Neural cell (in vitro differentiated cells): ENCODE measurements at regions not wholly inside any gene's neighbourhood (a gene's known extent, or its start where the extent isn't known, plus 50 kb on each side); places are given as distances from the start of the nearest gene placed in this dataset.
"Not testable (repeated sequence)": the region's sequence is repeated elsewhere in the genome, so short reads cannot be mapped to it uniquely, and the experiment has no call there.

Source experiments
- H2AFZ ChIP-seq: fragments of 200-600, 300-800 bp; sonication (generic), shearing (Covaris generic); 2 replicates; pipeline ENCODE4 v1.6.0; 2014; ENCODE audit warnings: low read depth, mild to moderate bottlenecking, antibody characterized with exemption, low read length, moderate library complexity
- H3F3A ChIP-seq: fragments of 200-600 bp; shearing (Covaris generic); 2 replicates; pipeline ENCODE4 v1.6.1; 2016; ENCODE audit warnings: mild to moderate bottlenecking, moderate library complexity, mixed read lengths, antibody characterized with exemption, low read length; ENCODE audit not compliant: insufficient read depth, poor library complexity, severe bottlenecking
- H3K27ac ChIP-seq: fragments of 200-600, 300-800 bp; sonication (generic), shearing (Covaris generic); 2 replicates; pipeline ENCODE4 v1.5.1; 2014; ENCODE audit warnings: mild to moderate bottlenecking, low read length, moderate library complexity
- H3K27me3 ChIP-seq: fragments of 300-800, 200-600 bp; sonication (generic), shearing (Covaris generic); 2 replicates; pipeline ENCODE4 v1.6.0; 2014; ENCODE audit warnings: mild to moderate bottlenecking, low read depth, low read length, moderate library complexity; ENCODE audit not compliant: insufficient read depth
- H3K36me3 ChIP-seq: fragments of 300-800, 200-600 bp; sonication (generic), shearing (Covaris generic); 2 replicates; pipeline ENCODE4 v1.5.1; 2014; ENCODE audit warnings: mild to moderate bottlenecking, antibody characterized with exemption, low read length, moderate library complexity; ENCODE audit not compliant: insufficient read depth
- H3K4me2 ChIP-seq: fragments of 300-800, 200-600 bp; sonication (generic), shearing (Covaris generic); 2 replicates; pipeline ENCODE4 v1.6.0; 2014; ENCODE audit warnings: mild to moderate bottlenecking, low read length
- H3K4me3 ChIP-seq: fragments of 300-800, 200-600 bp; sonication (generic), shearing (Covaris generic); 2 replicates; pipeline ENCODE4 v1.5.1; 2014; ENCODE audit warnings: mild to moderate bottlenecking, low read length, moderate library complexity
- H3K79me2 ChIP-seq: fragments of 200-600 bp; shearing (Covaris generic); replicated peaks from 2 replicates; pipeline ENCODE4 v1.6.0; 2014; ENCODE audit warnings: mild to moderate bottlenecking, low read length, moderate library complexity; ENCODE audit not compliant: insufficient read depth
- H3K9ac ChIP-seq: fragments of 300-800, 200-600 bp; sonication (generic), shearing (Covaris generic); 2 replicates; pipeline ENCODE4 v1.6.1; 2016; ENCODE audit warnings: mild to moderate bottlenecking, low read length, mixed read lengths
- H3K9me2 ChIP-seq: fragments of 200-600 bp; shearing (Covaris generic); 2 replicates; pipeline ENCODE4 v1.6.1; 2016; ENCODE audit warnings: mild to moderate bottlenecking, low read length, mixed read lengths; ENCODE audit not compliant: insufficient read depth
- H3K9me3 ChIP-seq: fragments of 200-600, 300-800 bp; sonication (generic), shearing (Covaris generic); 2 replicates; pipeline ENCODE4 v1.6.1; 2016; ENCODE audit warnings: mild to moderate bottlenecking, mixed run types, low read length, moderate library complexity, mixed read lengths
- H4K20me1 ChIP-seq: fragments of 200-600 bp; shearing (Covaris generic); 2 replicates; pipeline ENCODE4 v1.6.1; 2016; ENCODE audit warnings: mild to moderate bottlenecking, mixed run types; ENCODE audit not compliant: insufficient read depth
- EP300 ChIP-seq: fragments of 450-650 bp; conservative IDR thresholded peaks from 2 replicates; pipeline ENCODE4 v1.6.1; 2014; ENCODE audit warnings: antibody characterized with exemption, mild to moderate bottlenecking, moderate library complexity; ENCODE audit not compliant: poor library complexity, severe bottlenecking
- EZH2 ChIP-seq: fragments of 200-600, 300-800 bp; shearing (Covaris generic), sonication (generic); IDR thresholded peaks from 2 replicates; pipeline ENCODE4 v1.6.1; 2014; ENCODE audit warnings: antibody characterized with exemption, low read length, borderline replicate concordance, mild to moderate bottlenecking; ENCODE audit not compliant: insufficient read depth, poor library complexity, severe bottlenecking
- MXI1 ChIP-seq: fragments of 450-650 bp; conservative IDR thresholded peaks from 2 replicates; pipeline ENCODE4 v1.6.1; 2014; ENCODE audit warnings: antibody characterized with exemption, mild to moderate bottlenecking; ENCODE audit not compliant: poor library complexity, severe bottlenecking
- POLR2AphosphoS5 ChIP-seq: IDR thresholded peaks from 2 replicates; pipeline ENCODE4 v1.6.1; 2012
- RAD21 ChIP-seq: fragments of 450-650 bp; conservative IDR thresholded peaks from 2 replicates; pipeline ENCODE4 v1.6.1; 2014; ENCODE audit warnings: antibody characterized with exemption, mild to moderate bottlenecking, moderate library complexity
- SMC3 ChIP-seq: fragments of 450-650 bp; conservative IDR thresholded peaks from 2 replicates; pipeline ENCODE4 v1.6.1; 2014; ENCODE audit warnings: antibody characterized with exemption, mild to moderate bottlenecking, moderate library complexity; ENCODE audit not compliant: poor library complexity
- TAF1 ChIP-seq: IDR thresholded peaks from 2 replicates; pipeline ENCODE4 v1.6.1; 2012; ENCODE audit warnings: low read depth
- TF ChIP-seq, protein P1 (sequence below): fragments of 450-650 bp; IDR thresholded peaks from 2 replicates; pipeline ENCODE4 v1.5.1; 2014; ENCODE audit warnings: antibody characterized with exemption, mild to moderate bottlenecking, moderate library complexity; ENCODE audit not compliant: poor library complexity, severe bottlenecking
- TF ChIP-seq, protein P2 (sequence below): IDR thresholded peaks from 2 replicates; pipeline ENCODE4 v1.6.1; 2012; ENCODE audit warnings: borderline replicate concordance

DNA sequence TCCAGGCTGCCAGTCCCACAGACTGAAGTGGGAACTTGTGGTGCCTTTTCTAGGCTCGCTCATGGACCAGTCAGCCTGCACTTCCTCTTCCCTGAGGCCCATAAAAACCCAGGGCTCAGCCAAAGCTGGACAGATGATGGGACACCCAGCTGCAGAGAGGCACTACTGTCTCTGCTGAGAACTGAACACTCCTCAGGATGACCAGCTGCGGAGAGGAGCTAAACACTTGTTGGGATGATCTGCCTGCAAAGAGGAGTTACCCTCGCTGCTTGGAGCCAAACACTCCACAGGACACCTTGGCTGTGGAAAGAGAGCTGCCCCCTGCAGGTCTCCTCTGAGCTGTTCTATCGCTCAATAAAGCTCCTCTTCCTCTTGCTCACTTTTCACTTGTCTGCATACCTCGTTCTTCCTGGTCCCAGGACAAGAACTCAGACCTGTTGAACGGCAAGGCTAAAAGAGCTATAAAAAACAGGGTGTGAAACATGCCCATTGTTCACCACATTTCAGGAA lies 465.5 kb downstream of the GUCY1A2 start:
- H3K36me3 ChIP-seq = no peaks in the 10 kb centered on the region
- H3K79me2 ChIP-seq = no peaks in the 10 kb centered on the region
- no peaks in the 10 kb centered on the region for H3F3A ChIP-seq
- H4K20me1 ChIP-seq = no peaks in the 10 kb centered on the region
- no peaks in the 10 kb centered on the region for H3K9me2 ChIP-seq
- no peak overlapping the region for H3K9ac ChIP-seq
- H3K4me2 ChIP-seq = no peak overlapping the region
- TF ChIP-seq EP300 (no peak), MXI1 (no peak), RAD21 (no peak), EZH2 (no peak), POLR2AphosphoS5 (no peak), TAF1 (no peak), SMC3 (no peak)
- no peak overlapping the region for H2AFZ ChIP-seq
- no peak overlapping the region for H3K4me3 ChIP-seq
- H3K27ac ChIP-seq = no peak overlapping the region
- no peaks in the 10 kb centered on the region for H3K27me3 ChIP-seq
- H3K9me3 ChIP-seq = no peaks in the 10 kb centered on the region

DNA sequence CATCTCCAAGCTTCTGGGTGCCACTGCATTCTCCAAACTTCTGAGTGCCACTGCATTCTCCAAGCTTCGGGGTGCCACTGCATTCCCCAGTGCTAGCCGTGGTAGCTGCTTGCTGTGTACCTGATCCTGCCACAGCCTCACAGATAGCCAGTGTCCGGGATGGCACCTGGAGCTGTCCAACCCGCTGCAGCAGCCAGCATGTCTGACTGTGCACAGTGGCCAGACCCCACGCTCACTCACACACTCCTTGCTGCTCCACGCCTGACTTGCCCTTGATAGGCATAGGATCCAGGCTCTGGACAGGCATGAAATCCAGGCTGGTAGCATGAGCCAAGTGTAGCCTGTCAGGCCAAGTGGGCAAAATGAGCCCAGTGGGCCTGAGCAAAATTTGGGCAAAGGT lies 465.0 kb downstream of the GUCY1A2 start:
- no peaks in the 10 kb centered on the region for H3K9me2 ChIP-seq
- TF ChIP-seq RAD21 (no peak), SMC3 (no peak), MXI1 (no peak), POLR2AphosphoS5 (no peak), TAF1 (no peak), EZH2 (no peak), EP300 (no peak)
- TF ChIP-seq, protein P1, sequence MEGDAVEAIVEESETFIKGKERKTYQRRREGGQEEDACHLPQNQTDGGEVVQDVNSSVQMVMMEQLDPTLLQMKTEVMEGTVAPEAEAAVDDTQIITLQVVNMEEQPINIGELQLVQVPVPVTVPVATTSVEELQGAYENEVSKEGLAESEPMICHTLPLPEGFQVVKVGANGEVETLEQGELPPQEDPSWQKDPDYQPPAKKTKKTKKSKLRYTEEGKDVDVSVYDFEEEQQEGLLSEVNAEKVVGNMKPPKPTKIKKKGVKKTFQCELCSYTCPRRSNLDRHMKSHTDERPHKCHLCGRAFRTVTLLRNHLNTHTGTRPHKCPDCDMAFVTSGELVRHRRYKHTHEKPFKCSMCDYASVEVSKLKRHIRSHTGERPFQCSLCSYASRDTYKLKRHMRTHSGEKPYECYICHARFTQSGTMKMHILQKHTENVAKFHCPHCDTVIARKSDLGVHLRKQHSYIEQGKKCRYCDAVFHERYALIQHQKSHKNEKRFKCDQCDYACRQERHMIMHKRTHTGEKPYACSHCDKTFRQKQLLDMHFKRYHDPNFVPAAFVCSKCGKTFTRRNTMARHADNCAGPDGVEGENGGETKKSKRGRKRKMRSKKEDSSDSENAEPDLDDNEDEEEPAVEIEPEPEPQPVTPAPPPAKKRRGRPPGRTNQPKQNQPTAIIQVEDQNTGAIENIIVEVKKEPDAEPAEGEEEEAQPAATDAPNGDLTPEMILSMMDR = no peak
- TF ChIP-seq, protein P2, sequence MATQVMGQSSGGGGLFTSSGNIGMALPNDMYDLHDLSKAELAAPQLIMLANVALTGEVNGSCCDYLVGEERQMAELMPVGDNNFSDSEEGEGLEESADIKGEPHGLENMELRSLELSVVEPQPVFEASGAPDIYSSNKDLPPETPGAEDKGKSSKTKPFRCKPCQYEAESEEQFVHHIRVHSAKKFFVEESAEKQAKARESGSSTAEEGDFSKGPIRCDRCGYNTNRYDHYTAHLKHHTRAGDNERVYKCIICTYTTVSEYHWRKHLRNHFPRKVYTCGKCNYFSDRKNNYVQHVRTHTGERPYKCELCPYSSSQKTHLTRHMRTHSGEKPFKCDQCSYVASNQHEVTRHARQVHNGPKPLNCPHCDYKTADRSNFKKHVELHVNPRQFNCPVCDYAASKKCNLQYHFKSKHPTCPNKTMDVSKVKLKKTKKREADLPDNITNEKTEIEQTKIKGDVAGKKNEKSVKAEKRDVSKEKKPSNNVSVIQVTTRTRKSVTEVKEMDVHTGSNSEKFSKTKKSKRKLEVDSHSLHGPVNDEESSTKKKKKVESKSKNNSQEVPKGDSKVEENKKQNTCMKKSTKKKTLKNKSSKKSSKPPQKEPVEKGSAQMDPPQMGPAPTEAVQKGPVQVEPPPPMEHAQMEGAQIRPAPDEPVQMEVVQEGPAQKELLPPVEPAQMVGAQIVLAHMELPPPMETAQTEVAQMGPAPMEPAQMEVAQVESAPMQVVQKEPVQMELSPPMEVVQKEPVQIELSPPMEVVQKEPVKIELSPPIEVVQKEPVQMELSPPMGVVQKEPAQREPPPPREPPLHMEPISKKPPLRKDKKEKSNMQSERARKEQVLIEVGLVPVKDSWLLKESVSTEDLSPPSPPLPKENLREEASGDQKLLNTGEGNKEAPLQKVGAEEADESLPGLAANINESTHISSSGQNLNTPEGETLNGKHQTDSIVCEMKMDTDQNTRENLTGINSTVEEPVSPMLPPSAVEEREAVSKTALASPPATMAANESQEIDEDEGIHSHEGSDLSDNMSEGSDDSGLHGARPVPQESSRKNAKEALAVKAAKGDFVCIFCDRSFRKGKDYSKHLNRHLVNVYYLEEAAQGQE = no peak

DNA sequence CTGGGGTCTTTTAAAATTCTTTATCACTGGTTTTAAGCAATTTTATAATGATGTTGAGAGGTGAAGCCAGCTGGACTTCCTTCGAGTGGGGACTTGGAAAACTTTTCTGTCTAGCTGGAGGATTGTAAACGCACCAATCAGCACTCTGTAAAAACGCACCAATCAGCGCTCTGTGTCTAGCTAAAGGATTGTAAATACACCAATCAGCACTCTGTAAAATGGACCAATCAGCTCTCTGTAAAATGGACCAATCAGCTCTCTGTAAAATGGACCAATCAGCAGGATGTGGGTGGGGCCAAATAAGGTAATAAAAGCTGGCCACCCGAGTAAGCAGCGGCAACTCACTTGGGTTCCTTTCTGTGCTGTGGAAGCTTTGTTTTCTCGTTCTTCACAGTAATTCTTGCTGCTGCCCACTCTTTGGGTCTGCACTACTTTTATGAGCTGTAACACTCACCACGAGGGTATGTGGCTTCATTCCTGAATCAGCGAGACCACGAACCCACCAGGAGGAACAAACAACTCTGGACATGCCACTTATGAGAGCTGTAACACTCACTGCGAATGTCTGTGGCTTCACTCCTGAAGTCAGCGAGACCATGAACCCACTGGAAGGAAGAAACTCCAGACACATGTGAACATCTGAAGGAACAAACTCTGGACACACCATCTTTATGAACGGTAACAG lies 462.6 kb downstream of the GUCY1A2 start:
- not testable (repeated sequence) for H3K9me2 ChIP-seq, H3K4me2 ChIP-seq, H3K9me3 ChIP-seq, H3F3A ChIP-seq, H3K27me3 ChIP-seq, H4K20me1 ChIP-seq, H3K79me2 ChIP-seq, H3K9ac ChIP-seq, H3K4me3 ChIP-seq, H3K36me3 ChIP-seq, H2AFZ ChIP-seq, H3K27ac ChIP-seq

More for the DNA sequence above, 465.0 kb downstream of the GUCY1A2 start:
- no peak overlapping the region for H3K4me3 ChIP-seq
- H3F3A ChIP-seq = no peaks in the 10 kb centered on the region
- H3K79me2 ChIP-seq = no peaks in the 10 kb centered on the region
- H3K9me3 ChIP-seq = no peaks in the 10 kb centered on the region
- no peak overlapping the region for H3K9ac ChIP-seq
- H2AFZ ChIP-seq = no peak overlapping the region
- H3K27ac ChIP-seq = no peak overlapping the region
- no peak overlapping the region for H3K4me2 ChIP-seq
- H3K27me3 ChIP-seq = no peaks in the 10 kb centered on the region
- no peaks in the 10 kb centered on the region for H4K20me1 ChIP-seq
- H3K36me3 ChIP-seq = no peaks in the 10 kb centered on the region
